ENCODE measurements at regions not wholly inside any gene's neighbourhood (a gene's known extent, or its start where the extent isn't known, plus 50 kb on each side); places are given as distances from the start of the nearest gene placed in this dataset.
"Not testable (repeated sequence)": the region's sequence is repeated elsewhere in the genome, so short reads cannot be mapped to it uniquely, and the experiment has no call there.

DNA sequence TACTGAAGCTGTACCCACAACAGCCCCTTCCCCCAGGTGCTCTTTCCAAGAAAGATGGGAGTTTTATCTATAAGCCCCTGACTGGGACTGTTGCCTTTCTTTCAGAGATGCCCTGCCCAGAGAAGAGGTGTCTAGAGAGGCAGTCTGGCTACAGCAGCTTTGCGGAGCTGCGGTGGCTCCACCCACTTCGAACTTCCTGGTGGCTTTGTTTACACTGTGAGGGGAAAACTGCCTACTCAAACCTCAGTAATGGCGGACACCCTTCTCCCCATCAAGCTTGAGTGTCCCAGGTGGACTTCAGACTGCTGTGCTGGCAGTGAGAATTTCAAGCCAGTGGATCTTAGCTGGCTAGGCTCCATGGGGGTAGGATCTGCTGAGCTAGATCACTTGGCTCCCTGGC, 120.2 kb upstream of the MYT1L start:
- TF ChIP-seq, protein P1, sequence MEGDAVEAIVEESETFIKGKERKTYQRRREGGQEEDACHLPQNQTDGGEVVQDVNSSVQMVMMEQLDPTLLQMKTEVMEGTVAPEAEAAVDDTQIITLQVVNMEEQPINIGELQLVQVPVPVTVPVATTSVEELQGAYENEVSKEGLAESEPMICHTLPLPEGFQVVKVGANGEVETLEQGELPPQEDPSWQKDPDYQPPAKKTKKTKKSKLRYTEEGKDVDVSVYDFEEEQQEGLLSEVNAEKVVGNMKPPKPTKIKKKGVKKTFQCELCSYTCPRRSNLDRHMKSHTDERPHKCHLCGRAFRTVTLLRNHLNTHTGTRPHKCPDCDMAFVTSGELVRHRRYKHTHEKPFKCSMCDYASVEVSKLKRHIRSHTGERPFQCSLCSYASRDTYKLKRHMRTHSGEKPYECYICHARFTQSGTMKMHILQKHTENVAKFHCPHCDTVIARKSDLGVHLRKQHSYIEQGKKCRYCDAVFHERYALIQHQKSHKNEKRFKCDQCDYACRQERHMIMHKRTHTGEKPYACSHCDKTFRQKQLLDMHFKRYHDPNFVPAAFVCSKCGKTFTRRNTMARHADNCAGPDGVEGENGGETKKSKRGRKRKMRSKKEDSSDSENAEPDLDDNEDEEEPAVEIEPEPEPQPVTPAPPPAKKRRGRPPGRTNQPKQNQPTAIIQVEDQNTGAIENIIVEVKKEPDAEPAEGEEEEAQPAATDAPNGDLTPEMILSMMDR (IDR thresholded peaks at IDR 0.05), result not testable (repeated sequence)
- TF ChIP-seq POLR2A (IDR thresholded peaks at IDR 0.05), result not testable (repeated sequence)
